IMR-90 (cell line): ENCODE measurements at regions not wholly inside any gene's neighbourhood (a gene's known extent, or its start where the extent isn't known, plus 50 kb on each side); places are given as distances from the start of the nearest gene placed in this dataset.

Experiments
- ATAC-seq: fragments of 200-7000 bp; cut with Tn5 transposase; 2 replicates; pipeline ENCODE4 v1.9.1; 2020; ENCODE audit warnings: low read depth, mild to moderate bottlenecking, moderate library complexity
- BruUV-seq: library from RNA; stranded (reverse); fragments of 400-500 nt; replicated peaks from 2 replicates; lab custom pipeline; 2021; lab: Mats Ljungman, UMichigan
- CTCF ChIA-PET: fragments of 300-600 bp; formaldehyde crosslinking; extraction: SDS; loops from one replicate; lab custom pipeline; 2021; ENCODE audit warnings: antibody characterized with exemption; lab: Yijun Ruan, JAX
- POLR2A ChIA-PET: fragments of 300-600 bp; sonication (Branson Sonifier 250); formaldehyde crosslinking; loops from one replicate; lab custom pipeline; 2022; ENCODE audit warnings: antibody characterized with exemption; ENCODE audit not compliant: unreplicated experiment; lab: Charles Lee
- DNase-seq: peaks from one replicate; pipeline ENCODE4 v3.0.0; 2013
- H2AFZ ChIP-seq: replicated peaks from 2 replicates; pipeline ENCODE3; 2013; ENCODE audit warnings: low read length, mild to moderate bottlenecking; ENCODE audit not compliant: poor library complexity
- H2AK5ac ChIP-seq: 2 replicates; pipeline ENCODE4 v1.6.1; 2013; ENCODE audit warnings: low read depth, low read length, inconsistent platforms
- H2AK9ac ChIP-seq: replicated peaks from 2 replicates; pipeline ENCODE3; 2013; ENCODE audit warnings: mild to moderate bottlenecking, low read depth, low read length, moderate library complexity; ENCODE audit not compliant: poor library complexity
- H2BK120ac ChIP-seq: 2 replicates; pipeline ENCODE4 v1.6.1; 2013; ENCODE audit warnings: low read depth, low read length, inconsistent platforms
- H2BK15ac ChIP-seq: 3 replicates; pipeline ENCODE4 v1.6.1; 2013; ENCODE audit warnings: low read depth, low read length, inconsistent platforms
- H2BK20ac ChIP-seq: 2 replicates; pipeline ENCODE4 v1.6.1; 2013; ENCODE audit warnings: low read depth, mild to moderate bottlenecking, inconsistent platforms, low read length, moderate library complexity
- H2BK5ac ChIP-seq: 2 replicates; pipeline ENCODE4 v1.6.1; 2013; ENCODE audit warnings: mild to moderate bottlenecking, low read depth, low read length, inconsistent platforms; ENCODE audit not compliant: poor library complexity, severe bottlenecking
- H3K14ac ChIP-seq: replicated peaks from 2 replicates; pipeline ENCODE4 v1.6.1; 2013; ENCODE audit warnings: low read depth, low read length, inconsistent platforms
- H3K18ac ChIP-seq: 2 replicates; pipeline ENCODE4 v1.6.1; 2013; ENCODE audit warnings: low read depth, low read length, control low read depth
- H3K23ac ChIP-seq: 2 replicates; pipeline ENCODE4 v1.6.1; 2013; ENCODE audit warnings: low read depth, low read length, inconsistent platforms
- H3K27ac ChIP-seq: 2 replicates; pipeline ENCODE4 v1.5.1; 2013; ENCODE audit warnings: mild to moderate bottlenecking, control low read depth, low read length; ENCODE audit not compliant: insufficient read depth
- H3K27me3 ChIP-seq: 2 replicates; pipeline ENCODE4 v1.6.1; 2013; ENCODE audit warnings: low read length; ENCODE audit not compliant: control insufficient read depth, insufficient read depth
- H3K36me3 ChIP-seq: 2 replicates; pipeline ENCODE4 v1.6.1; 2013; ENCODE audit warnings: low read length, mixed read lengths; ENCODE audit not compliant: control insufficient read depth, insufficient read depth
- H3K4ac ChIP-seq: 2 replicates; pipeline ENCODE4 v1.6.1; 2013; ENCODE audit warnings: low read depth, low read length, inconsistent platforms
- H3K4me1 ChIP-seq: 2 replicates; pipeline ENCODE4 v1.6.1; 2013; ENCODE audit warnings: low read length, mixed read lengths; ENCODE audit not compliant: control insufficient read depth, insufficient read depth
- H3K4me2 ChIP-seq: 2 replicates; pipeline ENCODE4 v1.6.1; 2013; ENCODE audit warnings: low read depth, mild to moderate bottlenecking, control low read depth, low read length, moderate library complexity
- H3K4me3 ChIP-seq: 2 replicates; pipeline ENCODE4 v1.5.1; 2013; ENCODE audit warnings: low read depth, mild to moderate bottlenecking, control low read depth, low read length, moderate library complexity; ENCODE audit not compliant: insufficient read depth
- H3K56ac ChIP-seq: 2 replicates; pipeline ENCODE4 v1.6.1; 2013; ENCODE audit warnings: low read length, inconsistent platforms; ENCODE audit not compliant: insufficient read depth; ENCODE audit errors: extremely low read depth
- H3K79me1 ChIP-seq, 2 experiments: 2 replicates each; pipeline ENCODE4 v1.6.1; 2013; ENCODE audit warnings: low read length in 2 of 2, inconsistent platforms in 1 of 2, low read depth in 1 of 2
- H3K9ac ChIP-seq: 2 replicates; pipeline ENCODE4 v1.6.1; 2013; ENCODE audit warnings: low read depth, low read length, control low read depth
- H3K9me1 ChIP-seq: 2 replicates; pipeline ENCODE4 v1.6.1; 2013; ENCODE audit warnings: low read length, inconsistent platforms; ENCODE audit not compliant: insufficient read depth
- H3K9me3 ChIP-seq: 2 replicates; pipeline ENCODE4 v1.6.1; 2013; ENCODE audit warnings: low read length; ENCODE audit not compliant: control insufficient read depth, insufficient read depth
- H4K20me1 ChIP-seq: 2 replicates; pipeline ENCODE4 v1.6.1; 2013; ENCODE audit warnings: low read length, inconsistent platforms; ENCODE audit not compliant: insufficient read depth
- H4K5ac ChIP-seq: 2 replicates; pipeline ENCODE4 v1.6.1; 2013; ENCODE audit warnings: mild to moderate bottlenecking, low read depth, low read length, control low read depth
- H4K8ac ChIP-seq, 2 experiments: 2 replicates each; pipeline ENCODE4 v1.6.1; 2013; ENCODE audit warnings: low read depth in 2 of 2, low read length in 2 of 2, control low read depth in 1 of 2, inconsistent platforms in 1 of 2
- H4K91ac ChIP-seq: 2 replicates; pipeline ENCODE4 v1.6.1; 2013; ENCODE audit warnings: low read depth, low read length, inconsistent platforms; ENCODE audit not compliant: insufficient read depth
- CHD1 ChIP-seq: IDR thresholded peaks from 2 replicates; pipeline ENCODE4 v1.6.1; 2012; ENCODE audit warnings: low read depth, low read length, improper control_type of control experiment
- FOS ChIP-seq: fragments of 150-350 bp; IDR thresholded peaks from 2 replicates; pipeline ENCODE4 v1.6.1; 2016; ENCODE audit warnings: low read depth, low read length
- MXI1 ChIP-seq: IDR thresholded peaks from 2 replicates; pipeline ENCODE4 v1.6.1; 2012; ENCODE audit warnings: low read depth, mild to moderate bottlenecking, low read length, moderate library complexity, borderline replicate concordance
- NFE2L2 ChIP-seq: fragments of 150-350 bp; IDR thresholded peaks from 2 replicates; pipeline ENCODE4 v1.6.1; 2016; ENCODE audit warnings: low read depth, mild to moderate bottlenecking, low read length
- RCOR1 ChIP-seq: IDR thresholded peaks from 2 replicates; pipeline ENCODE4 v1.6.1; 2012; ENCODE audit warnings: mild to moderate bottlenecking, low read length, improper control_type of control experiment; ENCODE audit not compliant: insufficient replicate concordance
- RFX5 ChIP-seq: IDR thresholded peaks from 2 replicates; pipeline ENCODE4 v1.8.0; 2012; ENCODE audit warnings: low read depth, mild to moderate bottlenecking, low read length, moderate library complexity
- SMC3 ChIP-seq: fragments of 150-350 bp; IDR thresholded peaks from 2 replicates; pipeline ENCODE4 v1.6.1; 2016; ENCODE audit warnings: low read depth, mild to moderate bottlenecking, antibody characterized with exemption, low read length, moderate library complexity
- WGBS, 2 experiments: methylation state at CpG; one replicate each; pipeline versions ENCODE4 v1.1.5 to v1.1.7; 2013; ENCODE audit warnings: missing lambda C conversion rate in 2 of 2; ENCODE audit not compliant: insufficient read length in 1 of 2; ENCODE audit errors: extremely low coverage in 2 of 2; 5-methylcytosine and 5-hydroxymethylcytosine counted together
- dilution Hi-C: fragments of 300-500 bp; cut with HindIII; formaldehyde crosslinking; loops from one replicate; pipeline ENCODE4 v1.14.3; 2018; ENCODE audit warnings: low sequenced_read_pairs; ENCODE audit not compliant: unreplicated experiment
- in situ Hi-C: fragments of 300-500 bp; cut with MboI; formaldehyde crosslinking; loops from 3 replicates; pipeline ENCODE4 v1.14.3; 2019; ENCODE audit warnings: low sequenced_read_pairs, inconsistent platforms, mixed read lengths
- intact Hi-C: fragments of 100-400 bp; cut with micrococcal nuclease; formaldehyde crosslinking; loops from 2 replicates; pipeline ENCODE4 v1.10.0; 2022
- TF ChIP-seq, protein P1 (sequence below): fragments of 150-350 bp; IDR thresholded peaks from 2 replicates; pipeline ENCODE4 v1.6.1; 2016; ENCODE audit warnings: low read depth, mild to moderate bottlenecking, low read length, moderate library complexity, borderline replicate concordance
- TF ChIP-seq, protein P2 (sequence below): fragments of 150-350 bp; IDR thresholded peaks from 2 replicates; pipeline ENCODE4 v1.6.1; 2017; ENCODE audit warnings: mild to moderate bottlenecking, antibody characterized with exemption, low read length, low read depth

DNA sequence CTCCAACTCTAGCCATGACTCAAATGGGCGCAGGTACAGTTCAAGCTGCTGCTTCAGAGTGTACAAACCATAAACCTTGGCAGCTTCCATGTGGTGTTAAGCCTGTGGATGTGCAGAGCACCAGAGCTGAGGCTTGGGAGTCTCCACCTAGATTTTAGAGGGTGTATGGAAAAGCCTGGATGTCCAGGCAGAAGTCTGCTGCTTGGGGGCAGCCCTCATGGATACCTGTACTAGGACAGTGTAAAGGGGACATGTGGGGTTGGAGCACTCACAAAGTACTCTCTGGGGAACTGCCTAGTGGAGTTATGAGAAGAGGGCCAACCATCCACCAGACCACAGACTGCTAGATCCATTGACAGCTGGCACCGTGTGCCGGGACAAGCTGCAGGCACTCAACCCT is 273.5 kb upstream of the ST8SIA4 start:
- BruUV-seq: no TSS peak
- dilution Hi-C loops (no loop called here), in situ Hi-C loops (no loop called here), intact Hi-C loops (no loop called here)
- no peak for DNase-seq
- POLR2A ChIA-PET: no interaction called here
- Histone ChIP-seq H3K9me3 (peaks cover 7% of the 10 kb centered on the region), H3K18ac (no peak overlapping the region), H3K56ac (no peak overlapping the region), H2BK5ac (no peak overlapping the region), H4K91ac (no peak overlapping the region), H2AK9ac (no peak overlapping the region), H3K36me3 (no peaks in the 10 kb centered on the region), H3K4me1 (no peaks in the 10 kb centered on the region), H3K27ac (no peak overlapping the region), H2AFZ (no peak overlapping the region), H3K4ac (no peak overlapping the region), H3K27me3 (no peaks in the 10 kb centered on the region), H2BK20ac (no peak overlapping the region), H3K79me1 (no peaks in the 10 kb centered on the region), H3K9me1 (no peaks in the 10 kb centered on the region), H2AK5ac (no peak overlapping the region), H3K4me2 (no peak overlapping the region), H2BK120ac (no peak overlapping the region), H3K4me3 (no peak overlapping the region), H3K23ac (no peak overlapping the region), H3K14ac (no peak overlapping the region), H4K8ac (no peak overlapping the region), H4K20me1 (no peaks in the 10 kb centered on the region), H2BK15ac (no peak overlapping the region), H3K9ac (no peak overlapping the region), H4K5ac (no peak overlapping the region)
- CTCF ChIA-PET: no interaction called here
- 0% methylated on average over 1 of the region's 3 CpGs; no CpG with 5 or more reads in 1 of the 2 experiments for WGBS, 2 experiments
- TF ChIP-seq MXI1 (no peak), CHD1 (no peak), RFX5 (no peak), FOS (no peak), NFE2L2 (no peak), SMC3 (no peak), RCOR1 (no peak)
- TF ChIP-seq, protein P1, sequence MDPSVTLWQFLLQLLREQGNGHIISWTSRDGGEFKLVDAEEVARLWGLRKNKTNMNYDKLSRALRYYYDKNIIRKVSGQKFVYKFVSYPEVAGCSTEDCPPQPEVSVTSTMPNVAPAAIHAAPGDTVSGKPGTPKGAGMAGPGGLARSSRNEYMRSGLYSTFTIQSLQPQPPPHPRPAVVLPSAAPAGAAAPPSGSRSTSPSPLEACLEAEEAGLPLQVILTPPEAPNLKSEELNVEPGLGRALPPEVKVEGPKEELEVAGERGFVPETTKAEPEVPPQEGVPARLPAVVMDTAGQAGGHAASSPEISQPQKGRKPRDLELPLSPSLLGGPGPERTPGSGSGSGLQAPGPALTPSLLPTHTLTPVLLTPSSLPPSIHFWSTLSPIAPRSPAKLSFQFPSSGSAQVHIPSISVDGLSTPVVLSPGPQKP: no peak
- TF ChIP-seq, protein P2, sequence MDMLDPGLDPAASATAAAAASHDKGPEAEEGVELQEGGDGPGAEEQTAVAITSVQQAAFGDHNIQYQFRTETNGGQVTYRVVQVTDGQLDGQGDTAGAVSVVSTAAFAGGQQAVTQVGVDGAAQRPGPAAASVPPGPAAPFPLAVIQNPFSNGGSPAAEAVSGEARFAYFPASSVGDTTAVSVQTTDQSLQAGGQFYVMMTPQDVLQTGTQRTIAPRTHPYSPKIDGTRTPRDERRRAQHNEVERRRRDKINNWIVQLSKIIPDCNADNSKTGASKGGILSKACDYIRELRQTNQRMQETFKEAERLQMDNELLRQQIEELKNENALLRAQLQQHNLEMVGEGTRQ: no peak
- ATAC-seq: no peak
